GM18951 (cell line): ENCODE measurements at regions not wholly inside any gene's neighbourhood (a gene's known extent, or its start where the extent isn't known, plus 50 kb on each side); places are given as distances from the start of the nearest gene placed in this dataset.
"Not testable (repeated sequence)": the region's sequence is repeated elsewhere in the genome, so short reads cannot be mapped to it uniquely, and the experiment has no call there.

Experiments
- POLR2A ChIP-seq: IDR thresholded peaks from 4 replicates; pipeline ENCODE4 v1.6.1; 2011; ENCODE audit warnings: mild to moderate bottlenecking; ENCODE audit not compliant: insufficient read length, insufficient read depth; ENCODE audit errors: extremely low read depth
- in situ Hi-C: fragments of 300-500 bp; cut with MboI; formaldehyde crosslinking; loops from one replicate; pipeline ENCODE4 v1.12.0; 2022; ENCODE audit warnings: low sequenced_read_pairs, mixed read lengths, inconsistent platforms; ENCODE audit not compliant: unreplicated experiment

GRCh38 chr2:7692657-7693161, 775.5 kb downstream of the RNF144A start:
- no peak for TF ChIP-seq POLR2A
- in situ Hi-C loops: no loop called here

GRCh38 chr2:7693246-7694075, 776.2 kb downstream of the RNF144A start:
- no peak for TF ChIP-seq POLR2A
- in situ Hi-C loops: no loop called here

DNA sequence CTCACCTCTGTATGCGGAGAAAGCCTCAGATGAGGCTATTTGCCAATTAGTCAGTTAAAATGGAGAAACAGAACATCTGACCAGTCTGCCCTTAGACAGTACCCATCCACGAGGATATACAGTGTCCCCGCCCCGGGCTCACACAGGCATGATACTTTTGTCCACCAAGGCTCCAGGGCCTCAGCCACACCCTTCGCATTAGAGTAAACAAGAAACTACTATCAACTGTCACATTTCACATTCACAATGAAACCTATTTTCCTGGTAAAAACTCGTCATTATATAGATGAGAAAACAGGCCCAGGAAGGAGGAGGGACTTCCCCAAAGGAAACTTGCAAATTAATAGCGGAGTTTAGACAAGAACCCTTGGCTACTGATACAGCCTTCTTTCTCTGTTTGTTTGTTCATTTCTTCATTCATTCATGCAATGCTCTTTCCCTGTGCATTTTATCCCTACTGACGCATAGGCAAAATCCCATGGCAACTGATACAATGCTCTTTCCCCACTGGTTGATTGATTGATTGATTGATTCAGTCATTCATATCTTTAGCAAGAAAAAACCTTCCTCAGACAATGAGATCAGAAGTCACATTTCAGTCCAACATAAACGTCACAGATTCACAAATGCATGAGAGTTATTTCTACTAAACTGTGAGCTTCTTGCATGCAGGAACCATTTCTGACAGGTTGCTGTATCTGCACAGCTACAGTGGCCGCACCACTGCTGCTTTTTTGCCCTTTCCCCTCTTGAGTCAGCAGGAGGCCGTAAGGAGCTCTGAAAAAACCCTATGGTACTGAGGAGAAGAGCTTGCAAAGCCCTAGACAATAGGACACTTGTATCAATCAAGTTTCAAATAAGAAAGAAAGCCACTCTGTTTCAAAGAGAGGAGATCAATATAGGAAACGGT, 777.1 kb downstream of the RNF144A start:
- no peak for TF ChIP-seq POLR2A
- in situ Hi-C loops: no loop called here

GRCh38 chr2:7696556-7696955, 779.3 kb downstream of the RNF144A start:
- in situ Hi-C loops: not testable (repeated sequence)

GRCh38 chr2:7697052-7697451, 779.8 kb downstream of the RNF144A start:
- no peak for TF ChIP-seq POLR2A
- in situ Hi-C loops: no loop called here

DNA sequence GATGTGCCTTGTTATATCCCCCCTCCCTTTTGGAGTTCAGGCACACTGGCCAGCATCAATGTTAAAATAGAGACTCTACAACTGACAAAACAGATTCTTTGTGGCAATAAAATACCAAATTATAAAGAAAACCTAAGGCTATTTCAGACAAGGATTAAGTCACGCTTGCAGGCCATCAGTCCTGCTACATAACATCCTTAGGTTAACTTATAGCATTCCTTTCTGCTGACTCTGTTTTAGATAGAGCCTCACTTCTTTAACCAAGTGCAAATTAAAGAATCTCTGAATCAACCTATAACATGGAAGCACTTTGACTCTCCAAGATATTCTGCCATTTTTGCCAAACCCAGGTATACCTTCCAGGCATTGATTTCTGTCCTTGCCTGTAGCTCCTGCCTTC, 784.6 kb downstream of the RNF144A start:
- in situ Hi-C loops: no loop called here
- no peak for TF ChIP-seq POLR2A

DNA sequence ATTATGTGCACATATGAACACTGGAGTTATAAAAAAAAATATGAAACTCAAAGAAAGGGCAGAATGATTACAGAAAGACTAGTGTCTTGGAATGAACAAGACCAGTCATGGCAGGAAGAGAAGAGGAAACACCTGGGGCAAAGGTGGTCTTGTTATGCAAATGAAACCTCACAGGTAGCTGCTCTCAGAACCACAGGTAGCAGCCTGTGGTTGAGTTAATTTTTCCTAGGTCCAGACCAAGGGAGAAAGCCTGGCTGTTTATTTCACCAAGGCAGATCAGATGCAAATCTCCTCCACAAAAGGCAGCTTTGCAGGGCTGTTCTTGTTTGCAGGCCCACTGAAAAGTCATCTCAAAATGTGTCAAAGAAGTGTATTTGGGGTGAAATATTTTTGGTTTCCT, 785.8 kb downstream of the RNF144A start:
- in situ Hi-C loops: no loop called here
- no peak for TF ChIP-seq POLR2A

GRCh38 chr2:7703543-7704144, 786.4 kb downstream of the RNF144A start:
- TF ChIP-seq POLR2A: no peak
- in situ Hi-C loops: no loop called here

DNA sequence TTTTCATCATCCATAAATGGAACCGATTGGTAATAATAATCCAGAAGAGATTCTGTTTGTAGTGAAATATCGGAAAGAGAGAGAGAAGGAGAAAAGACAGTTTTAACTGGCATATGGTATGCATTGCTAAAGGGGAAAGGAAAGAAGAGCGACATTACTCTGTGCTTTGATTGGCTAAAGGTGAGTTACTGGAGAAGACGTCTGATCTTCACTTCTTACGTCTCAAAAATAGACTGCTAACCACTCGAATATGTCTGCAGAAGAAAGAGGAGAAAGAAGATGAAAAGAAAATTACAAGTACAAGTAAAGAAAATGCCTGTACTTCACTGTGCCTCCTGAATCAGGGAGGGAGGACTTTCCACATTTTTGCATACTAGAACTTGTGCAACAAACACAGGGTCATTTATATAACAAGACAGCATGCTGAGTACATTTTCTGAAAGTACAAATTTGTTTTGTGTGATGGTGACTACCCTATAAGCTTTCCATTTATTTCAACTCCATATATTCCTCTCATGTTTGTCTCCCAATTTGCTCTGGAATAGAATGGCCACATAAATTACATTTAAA, 787.2 kb downstream of the RNF144A start:
- in situ Hi-C loops: no loop called here
- TF ChIP-seq POLR2A: no peak

DNA sequence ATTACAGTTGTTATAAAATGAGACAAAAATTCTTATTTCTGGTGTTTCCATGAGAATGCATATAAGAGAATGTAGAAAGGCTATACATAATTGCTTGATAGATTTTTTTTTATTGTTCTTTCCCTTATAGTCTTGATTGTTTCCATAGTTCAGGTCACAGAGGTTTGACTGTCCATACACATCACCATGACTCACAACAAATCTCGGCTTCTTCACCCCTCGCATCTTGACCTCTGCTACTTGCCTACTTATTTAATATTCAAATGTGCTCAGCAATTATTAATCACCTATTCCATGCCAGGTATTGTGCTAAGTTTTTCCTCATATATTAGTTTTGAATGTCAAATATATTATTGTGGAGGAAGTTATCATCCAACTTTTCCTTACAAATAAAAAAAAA, 789.6 kb downstream of the RNF144A start:
- in situ Hi-C loops: no loop called here
- TF ChIP-seq POLR2A: no peak

DNA sequence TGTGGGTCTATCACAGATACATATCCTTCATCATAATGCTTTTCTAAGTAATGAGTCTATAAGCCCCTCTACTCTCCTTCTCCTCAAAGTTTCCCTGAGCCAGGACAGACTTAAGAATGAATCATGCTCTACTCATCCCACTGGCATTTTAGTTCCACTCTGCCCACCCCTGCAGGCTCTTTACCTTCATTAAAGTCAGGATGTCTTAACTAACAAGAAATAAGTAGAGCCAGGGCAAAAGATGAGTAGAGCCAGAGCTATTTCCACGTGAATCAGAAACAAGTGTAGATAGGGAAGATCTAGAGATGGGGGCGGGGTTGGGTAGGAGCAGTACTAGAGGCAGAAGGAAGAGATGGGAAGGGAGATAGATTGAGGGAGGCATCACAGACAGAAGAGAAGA, 790.5 kb downstream of the RNF144A start:
- TF ChIP-seq POLR2A: no peak
- in situ Hi-C loops: no loop called here

DNA sequence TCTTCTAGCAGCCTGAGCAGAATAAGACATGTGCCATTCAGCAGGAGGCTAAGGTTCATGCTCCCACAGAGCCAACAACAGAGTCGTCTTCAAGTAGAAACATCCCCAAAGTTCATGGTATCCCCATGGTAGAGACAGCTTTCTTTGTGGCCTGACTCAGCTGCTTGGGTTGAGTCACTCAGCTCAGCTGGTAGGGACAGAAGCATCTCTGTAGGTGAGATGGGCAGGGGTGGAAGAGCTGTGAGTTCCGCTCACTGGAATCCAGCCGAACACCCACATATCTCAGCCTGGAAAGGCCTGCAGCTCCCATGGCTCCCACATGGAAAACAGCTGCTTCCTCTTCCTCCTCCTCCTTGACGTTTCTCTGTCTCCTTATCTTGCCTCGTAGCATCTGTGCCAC, 792.7 kb downstream of the RNF144A start:
- no peak for TF ChIP-seq POLR2A
- in situ Hi-C loops: no loop called here

DNA sequence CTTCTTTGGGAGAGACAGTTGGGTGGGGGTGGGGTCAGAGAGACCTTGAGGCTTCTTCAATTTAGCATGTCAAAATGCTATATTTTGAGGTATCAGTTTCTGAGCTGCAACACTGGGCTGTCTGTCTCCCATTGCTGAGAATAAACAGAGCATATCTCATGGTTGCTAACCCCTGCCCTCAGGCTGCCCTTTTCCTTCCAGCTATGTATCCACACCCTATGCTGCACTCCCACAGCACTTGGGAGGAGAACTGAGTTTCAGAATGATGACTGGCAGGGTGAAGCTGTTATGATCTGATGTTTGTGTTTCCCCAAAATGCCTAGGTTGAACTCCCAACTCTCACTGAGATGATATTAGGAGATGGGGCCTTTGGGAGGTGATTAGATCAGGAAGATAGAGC, 794.0 kb downstream of the RNF144A start:
- no peak for TF ChIP-seq POLR2A
- in situ Hi-C loops: no loop called here
